ENCODE measurements at regions not wholly inside any gene's neighbourhood (a gene's known extent, or its start where the extent isn't known, plus 50 kb on each side); places are given as distances from the start of the nearest gene placed in this dataset.

GRCh38 chr1:22296701-22297591 lies 154.0 kb upstream of the WNT4 start:
- TF ChIP-seq RAD21 (IDR thresholded peaks at IDR 0.05; ENCODE audit: low read depth) = no peak
- TF ChIP-seq TAF1 (IDR thresholded peaks at IDR 0.05; ENCODE audit: low read depth) = no peak
- TF ChIP-seq EP300 (IDR thresholded peaks at IDR 0.05; ENCODE audit: borderline replicate concordance) = no peak
- no peak for TF ChIP-seq MAX (IDR thresholded peaks at IDR 0.05)
- TF ChIP-seq TEAD4 (IDR thresholded peaks at IDR 0.05) = no peak
- TF ChIP-seq REST (IDR thresholded peaks at IDR 0.05; ENCODE audit: low read depth) = no peak
- TF ChIP-seq EGR1 (IDR thresholded peaks at IDR 0.05) = no peak
- no peak for TF ChIP-seq YY1 (IDR thresholded peaks at IDR 0.05; ENCODE audit: low read depth)
- no peak for TF ChIP-seq CEBPB (IDR thresholded peaks at IDR 0.05)
- TF ChIP-seq USF1 (IDR thresholded peaks at IDR 0.05) = no peak
- no peak for TF ChIP-seq NFIC (IDR thresholded peaks at IDR 0.05)
- no peak for TF ChIP-seq CREB1 (IDR thresholded peaks at IDR 0.05; ENCODE audit: low read depth)
- TF ChIP-seq ZBTB7A (IDR thresholded peaks at IDR 0.05; ENCODE audit: low read depth) = no peak
- TF ChIP-seq TCF12 (IDR thresholded peaks at IDR 0.05; ENCODE audit: low read depth) = no peak
- no peak for TF ChIP-seq FOXM1 (IDR thresholded peaks at IDR 0.05; ENCODE audit: borderline replicate concordance, low read depth)

- TF ChIP-seq MAX (IDR thresholded peaks at IDR 0.05) = no peak
- no peak for TF ChIP-seq CEBPB (IDR thresholded peaks at IDR 0.05)
- no peak for TF ChIP-seq CREB1 (IDR thresholded peaks at IDR 0.05; ENCODE audit: low read depth)
- TF ChIP-seq TAF1 (IDR thresholded peaks at IDR 0.05; ENCODE audit: low read depth) = no peak
- TF ChIP-seq TEAD4 (IDR thresholded peaks at IDR 0.05) = no peak
- TF ChIP-seq YY1 (IDR thresholded peaks at IDR 0.05; ENCODE audit: low read depth) = no peak
- no peak for TF ChIP-seq ZBTB7A (IDR thresholded peaks at IDR 0.05; ENCODE audit: low read depth)
- TF ChIP-seq TCF12 (IDR thresholded peaks at IDR 0.05; ENCODE audit: low read depth) = no peak
- no peak for TF ChIP-seq EGR1 (IDR thresholded peaks at IDR 0.05)
- no peak for TF ChIP-seq REST (IDR thresholded peaks at IDR 0.05; ENCODE audit: low read depth)
- TF ChIP-seq RAD21 (IDR thresholded peaks at IDR 0.05; ENCODE audit: low read depth) = no peak
- TF ChIP-seq NFIC (IDR thresholded peaks at IDR 0.05) = no peak
- TF ChIP-seq FOXM1 (IDR thresholded peaks at IDR 0.05; ENCODE audit: borderline replicate concordance, low read depth) = no peak
- no peak for TF ChIP-seq EP300 (IDR thresholded peaks at IDR 0.05; ENCODE audit: borderline replicate concordance)
Measured at GRCh38 chr1:22297999-22298398, 153.7 kb upstream of the ZBTB40 start.

GRCh38 chr1:22303816-22304215 lies 147.8 kb upstream of the ZBTB40 start:
- TF ChIP-seq USF1 (IDR thresholded peaks at IDR 0.05) (no peak), FOXM1 (IDR thresholded peaks at IDR 0.05; ENCODE audit: borderline replicate concordance, low read depth) (no peak), TEAD4 (IDR thresholded peaks at IDR 0.05) (no peak), EGR1 (IDR thresholded peaks at IDR 0.05) (no peak), NFIC (IDR thresholded peaks at IDR 0.05) (no peak), RAD21 (IDR thresholded peaks at IDR 0.05; ENCODE audit: low read depth) (no peak), MAX (IDR thresholded peaks at IDR 0.05) (no peak), CREB1 (IDR thresholded peaks at IDR 0.05; ENCODE audit: low read depth) (no peak), TAF1 (IDR thresholded peaks at IDR 0.05; ENCODE audit: low read depth) (no peak)

- TF ChIP-seq EP300 (IDR thresholded peaks at IDR 0.05; ENCODE audit: borderline replicate concordance) = no peak
- TF ChIP-seq TCF12 (IDR thresholded peaks at IDR 0.05; ENCODE audit: low read depth) = no peak
- TF ChIP-seq USF1 (IDR thresholded peaks at IDR 0.05) = no peak
- TF ChIP-seq CEBPB (IDR thresholded peaks at IDR 0.05) = no peak
- TF ChIP-seq RAD21 (IDR thresholded peaks at IDR 0.05; ENCODE audit: low read depth) = no peak
- no peak for TF ChIP-seq FOXM1 (IDR thresholded peaks at IDR 0.05; ENCODE audit: borderline replicate concordance, low read depth)
- TF ChIP-seq REST (IDR thresholded peaks at IDR 0.05; ENCODE audit: low read depth) = no peak
- TF ChIP-seq TEAD4 (IDR thresholded peaks at IDR 0.05) = no peak
Measured at GRCh38 chr1:22309572-22309971, 142.1 kb upstream of the ZBTB40 start.

Measured in Ishikawa (cell line).